OCI-LY3 (cell line): ENCODE measurements at regions not wholly inside any gene's neighbourhood (a gene's known extent, or its start where the extent isn't known, plus 50 kb on each side); places are given as distances from the start of the nearest gene placed in this dataset.

Experiments
- EZH2phosphoT487 ChIP-seq: fragments of 200-600 bp; shearing (Covaris generic); IDR thresholded peaks from 2 replicates; pipeline ENCODE4 v1.6.1; 2018; ENCODE audit warnings: antibody characterized with exemption, mixed run types, low read depth
- TF ChIP-seq, protein P1 (sequence below): fragments of 200-600, 300-600 bp; sonication (generic); IDR thresholded peaks from 2 replicates; pipeline ENCODE4 v1.5.1; 2014; ENCODE audit warnings: antibody characterized with exemption, low read length, low read depth

DNA sequence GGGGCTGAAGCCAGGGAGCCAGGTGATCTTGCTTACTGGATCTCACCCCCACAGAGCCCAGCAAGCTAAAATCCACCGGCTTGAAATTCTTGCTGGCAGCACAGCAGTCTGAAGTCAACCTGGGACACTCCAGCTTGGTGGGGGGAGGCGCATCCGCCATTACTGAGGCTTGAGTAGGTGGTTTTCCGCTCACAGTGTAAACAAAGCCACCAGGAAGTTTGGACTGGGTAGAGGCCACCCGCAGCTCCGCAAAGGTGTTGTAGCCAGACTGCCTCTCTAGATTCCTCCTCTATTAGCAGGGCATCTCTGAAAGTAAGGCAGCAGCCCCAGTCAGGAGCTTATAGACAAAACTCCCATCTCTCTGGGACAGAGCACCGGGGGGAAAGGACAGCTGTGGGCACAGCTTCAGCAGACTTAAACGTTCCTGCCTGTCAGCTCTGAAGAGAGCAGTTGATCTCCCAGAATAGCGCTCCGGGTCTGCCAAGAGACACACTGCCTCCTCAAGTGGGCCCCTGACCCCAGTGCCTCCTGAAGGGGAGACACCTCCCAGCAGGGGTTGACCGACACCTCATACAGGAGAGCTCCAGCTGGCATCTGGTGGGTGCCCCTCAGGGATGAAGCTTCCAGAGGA, 206.3 kb upstream of the KHDRBS2 start:
- TF ChIP-seq, protein P1, sequence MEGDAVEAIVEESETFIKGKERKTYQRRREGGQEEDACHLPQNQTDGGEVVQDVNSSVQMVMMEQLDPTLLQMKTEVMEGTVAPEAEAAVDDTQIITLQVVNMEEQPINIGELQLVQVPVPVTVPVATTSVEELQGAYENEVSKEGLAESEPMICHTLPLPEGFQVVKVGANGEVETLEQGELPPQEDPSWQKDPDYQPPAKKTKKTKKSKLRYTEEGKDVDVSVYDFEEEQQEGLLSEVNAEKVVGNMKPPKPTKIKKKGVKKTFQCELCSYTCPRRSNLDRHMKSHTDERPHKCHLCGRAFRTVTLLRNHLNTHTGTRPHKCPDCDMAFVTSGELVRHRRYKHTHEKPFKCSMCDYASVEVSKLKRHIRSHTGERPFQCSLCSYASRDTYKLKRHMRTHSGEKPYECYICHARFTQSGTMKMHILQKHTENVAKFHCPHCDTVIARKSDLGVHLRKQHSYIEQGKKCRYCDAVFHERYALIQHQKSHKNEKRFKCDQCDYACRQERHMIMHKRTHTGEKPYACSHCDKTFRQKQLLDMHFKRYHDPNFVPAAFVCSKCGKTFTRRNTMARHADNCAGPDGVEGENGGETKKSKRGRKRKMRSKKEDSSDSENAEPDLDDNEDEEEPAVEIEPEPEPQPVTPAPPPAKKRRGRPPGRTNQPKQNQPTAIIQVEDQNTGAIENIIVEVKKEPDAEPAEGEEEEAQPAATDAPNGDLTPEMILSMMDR, result no peak
- TF ChIP-seq EZH2phosphoT487, result no peak
